ENCODE measurements at regions not wholly inside any gene's neighbourhood (a gene's known extent, or its start where the extent isn't known, plus 50 kb on each side); places are given as distances from the start of the nearest gene placed in this dataset.

DNA sequence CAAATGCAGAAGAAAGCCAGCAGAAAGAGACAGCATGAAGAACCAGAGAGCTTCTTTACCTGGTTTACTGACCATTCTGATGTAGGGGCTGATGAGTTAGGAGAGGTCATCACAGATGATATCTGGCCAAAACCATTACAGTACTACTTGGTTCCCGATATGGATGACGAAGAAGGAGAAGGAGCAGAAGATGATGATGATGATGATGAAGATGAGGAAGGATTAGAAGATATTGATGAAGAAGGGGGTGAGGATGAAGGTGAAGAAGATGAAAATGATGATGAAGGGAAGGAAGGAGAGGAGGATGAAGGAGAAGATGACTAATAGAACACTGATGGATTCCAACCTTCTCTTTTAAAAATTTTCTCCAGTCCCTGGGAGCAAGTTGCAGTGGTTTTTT, 178.2 kb upstream of the CRY1 start:
- no peaks in the 10 kb centered on the region for H3K4me1 ChIP-seq
- no peaks in the 10 kb centered on the region for H3K36me3 ChIP-seq
- no peak for TF ChIP-seq CTCF (IDR thresholded peaks at IDR 0.05)
- no peak for ATAC-seq
- H3K27ac ChIP-seq: no peak overlapping the region
- no peak for DNase-seq
- no peaks in the 10 kb centered on the region for H3K9me3 ChIP-seq
- H3K4me3 ChIP-seq: no peak overlapping the region
- intact Hi-C loops (cut with DNase I): no loop called here
- no peaks in the 10 kb centered on the region for H3K27me3 ChIP-seq (ENCODE audit: low read depth)

- Histone ChIP-seq H3K4me3 (no peak overlapping the region), H3K4me1 (no peaks in the 10 kb centered on the region), H3K9me3 (no peaks in the 10 kb centered on the region), H3K27ac (no peak overlapping the region), H3K27me3 (ENCODE audit: low read depth) (no peaks in the 10 kb centered on the region), H3K36me3 (no peaks in the 10 kb centered on the region)
- TF ChIP-seq CTCF (IDR thresholded peaks at IDR 0.05): no peak
- no peak for DNase-seq
- intact Hi-C loops (cut with DNase I): no loop called here
- no peak for ATAC-seq
These were observed 182.2 kb upstream of the CRY1 start for GRCh38 chr12:107275530-107275929.

- H3K27me3 ChIP-seq (ENCODE audit: low read depth): no peaks in the 10 kb centered on the region
- intact Hi-C loops (cut with DNase I): no loop called here
- DNase-seq (no peak), ATAC-seq (no peak)
- TF ChIP-seq CTCF (IDR thresholded peaks at IDR 0.05): no peak
- H3K4me1 ChIP-seq: no peaks in the 10 kb centered on the region
- H3K9me3 ChIP-seq: no peaks in the 10 kb centered on the region
- H3K36me3 ChIP-seq: no peaks in the 10 kb centered on the region
- H3K4me3 ChIP-seq: no peak overlapping the region
- no peak overlapping the region for H3K27ac ChIP-seq
These were observed 184.5 kb upstream of the CRY1 start for GRCh38 chr12:107277855-107278254.

DNA sequence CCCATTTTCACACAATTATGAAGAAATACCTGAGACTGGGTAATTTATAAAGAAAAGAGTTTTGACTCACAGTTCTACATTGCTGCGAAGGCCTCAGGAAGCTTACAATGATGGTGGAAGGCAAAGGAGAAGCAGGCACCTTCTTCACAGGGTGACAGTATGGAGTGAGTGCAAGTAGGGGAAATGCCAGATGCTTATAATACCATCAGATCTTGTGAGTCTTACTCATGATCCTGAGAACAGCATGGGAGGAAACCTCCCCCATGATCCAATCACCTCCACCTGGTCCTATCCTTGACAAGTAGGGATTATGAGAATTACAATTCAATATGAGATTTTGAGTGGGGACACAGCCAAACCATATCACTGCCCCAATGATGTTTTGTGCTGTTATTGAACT, 189.3 kb upstream of the CRY1 start:
- DNase-seq (no peak), ATAC-seq (no peak)
- H3K9me3 ChIP-seq: no peaks in the 10 kb centered on the region
- intact Hi-C loops (cut with DNase I): no loop called here
- no peaks in the 10 kb centered on the region for H3K27me3 ChIP-seq (ENCODE audit: low read depth)
- no peak overlapping the region for H3K27ac ChIP-seq
- TF ChIP-seq CTCF (IDR thresholded peaks at IDR 0.05): no peak
- no peak overlapping the region for H3K4me3 ChIP-seq
- H3K36me3 ChIP-seq: no peaks in the 10 kb centered on the region
- no peaks in the 10 kb centered on the region for H3K4me1 ChIP-seq

GRCh38 chr12:107283652-107284051, 190.3 kb upstream of the CRY1 start:
- TF ChIP-seq CTCF (IDR thresholded peaks at IDR 0.05): no peak
- Histone ChIP-seq H3K4me3 (no peak overlapping the region), H3K27me3 (ENCODE audit: low read depth) (no peaks in the 10 kb centered on the region), H3K4me1 (no peaks in the 10 kb centered on the region), H3K36me3 (no peaks in the 10 kb centered on the region), H3K9me3 (no peaks in the 10 kb centered on the region), H3K27ac (no peak overlapping the region)
- no peak for DNase-seq
- no peak for ATAC-seq
- intact Hi-C loops (cut with DNase I): no loop called here

GRCh38 chr12:107284692-107285091, 191.3 kb upstream of the CRY1 start:
- H3K9me3 ChIP-seq: no peaks in the 10 kb centered on the region
- no peak overlapping the region for H3K27ac ChIP-seq
- H3K36me3 ChIP-seq: no peaks in the 10 kb centered on the region
- TF ChIP-seq CTCF (IDR thresholded peaks at IDR 0.05): no peak
- intact Hi-C loops (cut with DNase I): no loop called here
- H3K4me3 ChIP-seq: no peak overlapping the region
- no peaks in the 10 kb centered on the region for H3K27me3 ChIP-seq (ENCODE audit: low read depth)
- ATAC-seq (no peak), DNase-seq (no peak)
- no peaks in the 10 kb centered on the region for H3K4me1 ChIP-seq
